ENCODE measurements at regions not wholly inside any gene's neighbourhood (a gene's known extent, or its start where the extent isn't known, plus 50 kb on each side); places are given as distances from the start of the nearest gene placed in this dataset.

DNA sequence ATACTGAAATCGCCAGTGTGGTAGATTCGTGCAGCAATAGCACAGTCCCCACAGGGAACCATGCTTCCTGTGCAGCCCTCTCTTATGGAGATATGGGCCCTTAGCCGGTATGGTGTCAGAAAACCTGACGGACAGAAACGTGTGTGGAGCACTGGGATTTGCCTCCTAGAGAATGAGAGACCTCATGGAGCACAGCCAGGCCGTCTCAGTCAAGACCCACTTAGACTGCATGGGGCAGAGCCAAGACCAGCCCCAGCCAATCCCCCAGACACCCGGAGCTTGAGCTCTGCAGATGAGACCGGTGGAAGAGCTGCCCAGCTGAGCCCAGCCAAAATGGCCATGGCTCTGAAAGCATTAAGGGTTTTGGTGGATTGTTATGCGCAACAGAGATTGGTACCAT, 163.7 kb downstream of the DLL1 start:
- no peak overlapping the region for H3K4me2 ChIP-seq (ENCODE audit: insufficient read depth, low read length)
- no peaks in the 10 kb centered on the region for H3K9me3 ChIP-seq (replicated peaks; ENCODE audit: control insufficient read depth, insufficient read depth, low read length)
- H3K4me1 ChIP-seq (ENCODE audit: control insufficient read depth, extremely low read depth, insufficient read depth, low read length) = no peaks in the 10 kb centered on the region
- no peak overlapping the region for H3K27ac ChIP-seq (ENCODE audit: insufficient read depth, low read depth, low read length)
- no peaks in the 10 kb centered on the region for H3K36me3 ChIP-seq (ENCODE audit: control insufficient read depth in 2 of 2, extremely low read depth in 1 of 2, insufficient read depth in 2 of 2, low read length in 2 of 2)
- no peaks in the 10 kb centered on the region for H3K79me2 ChIP-seq (ENCODE audit: control insufficient read depth, insufficient read depth, low read length)
- ChIA-PET POLR2A (no interaction called here), CTCF (no interaction called here)
- no peak overlapping the region for H3K9ac ChIP-seq (replicated peaks; ENCODE audit: extremely low read depth, insufficient read depth, low read length)
- H3K9me1 ChIP-seq (replicated peaks; ENCODE audit: control insufficient read depth, extremely low read depth, insufficient read depth, low read length) = no peaks in the 10 kb centered on the region
- intact Hi-C loops (cut with micrococcal nuclease) (no loop called here), dilution Hi-C loops (cut with MboI; ENCODE audit: extremely low pct_ligation_motif_present, low sequenced_read_pairs) (no loop called here)
- H3K27me3 ChIP-seq (ENCODE audit: control insufficient read depth in 2 of 2, insufficient read depth in 2 of 2, low read length in 2 of 2) = no peaks in the 10 kb centered on the region
- no peaks in the 10 kb centered on the region for H4K20me1 ChIP-seq (replicated peaks; ENCODE audit: control insufficient read depth, extremely low read depth, insufficient read depth, low read length)
- FAIRE-seq (no peak), DNase-seq (ENCODE audit: low read depth, low spot score) (no peak)
- H2AFZ ChIP-seq (ENCODE audit: low read depth, low read length) = no peak overlapping the region
- no TSS peak for BruUV-seq (replicated peaks)
- H3K4me3 ChIP-seq (replicated peaks in 1 of 3; ENCODE audit: insufficient read depth in 1 of 3, low read depth in 1 of 3, low read length in 3 of 3) = no peak overlapping the region
- TF ChIP-seq, protein P1, sequence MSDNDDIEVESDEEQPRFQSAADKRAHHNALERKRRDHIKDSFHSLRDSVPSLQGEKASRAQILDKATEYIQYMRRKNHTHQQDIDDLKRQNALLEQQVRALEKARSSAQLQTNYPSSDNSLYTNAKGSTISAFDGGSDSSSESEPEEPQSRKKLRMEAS (IDR thresholded peaks at IDR 0.05; ENCODE audit: insufficient read depth, insufficient read length) = no peak
- TF ChIP-seq, protein P2, sequence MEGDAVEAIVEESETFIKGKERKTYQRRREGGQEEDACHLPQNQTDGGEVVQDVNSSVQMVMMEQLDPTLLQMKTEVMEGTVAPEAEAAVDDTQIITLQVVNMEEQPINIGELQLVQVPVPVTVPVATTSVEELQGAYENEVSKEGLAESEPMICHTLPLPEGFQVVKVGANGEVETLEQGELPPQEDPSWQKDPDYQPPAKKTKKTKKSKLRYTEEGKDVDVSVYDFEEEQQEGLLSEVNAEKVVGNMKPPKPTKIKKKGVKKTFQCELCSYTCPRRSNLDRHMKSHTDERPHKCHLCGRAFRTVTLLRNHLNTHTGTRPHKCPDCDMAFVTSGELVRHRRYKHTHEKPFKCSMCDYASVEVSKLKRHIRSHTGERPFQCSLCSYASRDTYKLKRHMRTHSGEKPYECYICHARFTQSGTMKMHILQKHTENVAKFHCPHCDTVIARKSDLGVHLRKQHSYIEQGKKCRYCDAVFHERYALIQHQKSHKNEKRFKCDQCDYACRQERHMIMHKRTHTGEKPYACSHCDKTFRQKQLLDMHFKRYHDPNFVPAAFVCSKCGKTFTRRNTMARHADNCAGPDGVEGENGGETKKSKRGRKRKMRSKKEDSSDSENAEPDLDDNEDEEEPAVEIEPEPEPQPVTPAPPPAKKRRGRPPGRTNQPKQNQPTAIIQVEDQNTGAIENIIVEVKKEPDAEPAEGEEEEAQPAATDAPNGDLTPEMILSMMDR (IDR thresholded peaks at IDR 0.05; ENCODE audit: extremely low read depth in 1 of 2, insufficient read depth in 1 of 2, low read depth in 1 of 2, low read length in 2 of 2) = no peak

DNA sequence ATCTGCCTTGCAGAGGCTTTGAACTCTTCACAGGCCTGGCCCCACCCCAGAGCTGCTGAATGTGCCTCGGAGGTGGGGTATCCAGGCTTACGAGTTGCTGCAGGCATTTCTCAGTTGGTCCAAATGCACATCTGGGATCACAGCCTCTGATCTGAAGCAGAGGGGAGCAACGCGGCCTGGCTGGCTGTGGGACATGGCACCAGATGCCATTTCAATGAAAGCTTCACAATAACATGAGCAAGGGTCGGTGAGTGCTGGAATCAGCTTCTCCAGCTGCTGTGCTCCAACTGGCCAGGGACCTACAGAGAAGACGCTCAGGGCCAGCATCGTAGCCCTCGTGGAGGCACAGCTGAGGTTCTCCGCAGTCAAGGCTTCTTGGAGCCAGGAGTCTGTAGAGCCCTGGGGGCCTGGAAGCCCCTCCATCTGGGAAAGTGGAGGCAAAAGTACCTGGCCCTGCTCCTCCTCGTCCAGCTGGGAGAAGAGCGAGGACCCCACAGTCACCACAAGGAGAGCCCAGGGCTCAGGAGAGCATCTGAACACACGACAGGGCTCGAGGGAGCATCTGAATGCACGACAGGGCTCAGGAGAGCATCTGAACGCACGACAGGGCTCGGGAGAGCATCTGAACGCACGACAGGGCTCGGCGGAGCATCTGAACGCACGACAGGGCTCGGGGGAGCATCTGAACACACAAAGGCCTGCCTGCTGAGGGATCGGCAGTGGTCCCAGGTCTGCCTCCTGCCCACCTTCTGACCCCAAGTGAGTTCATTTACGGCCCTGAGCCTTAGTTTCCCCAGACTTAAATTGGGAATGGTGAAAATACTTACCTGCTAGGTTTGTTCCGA, 165.2 kb downstream of the DLL1 start:
- POLR2A ChIA-PET = no interaction called here
- Histone ChIP-seq H4K20me1 (replicated peaks; ENCODE audit: control insufficient read depth, extremely low read depth, insufficient read depth, low read length) (no peaks in the 10 kb centered on the region), H3K4me1 (ENCODE audit: control insufficient read depth, extremely low read depth, insufficient read depth, low read length) (no peaks in the 10 kb centered on the region), H3K9ac (replicated peaks; ENCODE audit: extremely low read depth, insufficient read depth, low read length) (no peak overlapping the region), H3K9me1 (replicated peaks; ENCODE audit: control insufficient read depth, extremely low read depth, insufficient read depth, low read length) (no peaks in the 10 kb centered on the region), H3K9me3 (replicated peaks; ENCODE audit: control insufficient read depth, insufficient read depth, low read length) (no peaks in the 10 kb centered on the region), H3K27me3 (ENCODE audit: control insufficient read depth in 2 of 2, insufficient read depth in 2 of 2, low read length in 2 of 2) (no peaks in the 10 kb centered on the region), H3K36me3 (ENCODE audit: control insufficient read depth in 2 of 2, extremely low read depth in 1 of 2, insufficient read depth in 2 of 2, low read length in 2 of 2) (no peaks in the 10 kb centered on the region), H3K4me3 (replicated peaks in 1 of 3; ENCODE audit: insufficient read depth in 1 of 3, low read depth in 1 of 3, low read length in 3 of 3) (no peak overlapping the region), H3K4me2 (ENCODE audit: insufficient read depth, low read length) (no peak overlapping the region), H2AFZ (ENCODE audit: low read depth, low read length) (no peak overlapping the region), H3K27ac (ENCODE audit: insufficient read depth, low read depth, low read length) (no peak overlapping the region), H3K79me2 (ENCODE audit: control insufficient read depth, insufficient read depth, low read length) (no peaks in the 10 kb centered on the region)
- intact Hi-C loops (cut with micrococcal nuclease) (no loop called here), dilution Hi-C loops (cut with MboI; ENCODE audit: extremely low pct_ligation_motif_present, low sequenced_read_pairs) (no loop called here)
- TF ChIP-seq JUN (IDR thresholded peaks at IDR 0.05; ENCODE audit: borderline replicate concordance, insufficient read depth, insufficient read length, low read depth) = no peak
- TF ChIP-seq FOS (IDR thresholded peaks at IDR 0.05; ENCODE audit: borderline replicate concordance, insufficient read depth, low read length) = no peak
- TF ChIP-seq, protein P2 (IDR thresholded peaks at IDR 0.05; ENCODE audit: extremely low read depth in 1 of 2, insufficient read depth in 1 of 2, low read depth in 1 of 2, low read length in 2 of 2) = no peak
- TF ChIP-seq POLR2A (IDR thresholded peaks at IDR 0.05; ENCODE audit: low read depth, low read length) = no peak
- TF ChIP-seq EZH2 (IDR thresholded peaks at IDR 0.05; ENCODE audit: borderline replicate concordance, low read depth, low read length, severe bottlenecking) = no peak
- no peak for TF ChIP-seq MYC (IDR thresholded peaks at IDR 0.05; ENCODE audit: low read depth, low read length)
- no peak for TF ChIP-seq GATA2 (IDR thresholded peaks at IDR 0.05; ENCODE audit: insufficient read depth, insufficient read length, low read depth, low read length)
- no peak for TF ChIP-seq POLR2AphosphoS5 (IDR thresholded peaks at IDR 0.05; ENCODE audit: insufficient read depth, low read depth, low read length)
- TF ChIP-seq, protein P1 (IDR thresholded peaks at IDR 0.05; ENCODE audit: insufficient read depth, insufficient read length) = no peak
- FAIRE-seq (no peak), DNase-seq (ENCODE audit: low read depth, low spot score) (no peak)
- CTCF ChIA-PET = no interaction called here
- BruUV-seq (replicated peaks) = no TSS peak
